GM18520 (cell line): ENCODE measurements at regions not wholly inside any gene's neighbourhood (a gene's known extent, or its start where the extent isn't known, plus 50 kb on each side); places are given as distances from the start of the nearest gene placed in this dataset.

Experiments used
- ATAC-seq: cut with Tn5 transposase; IDR thresholded peaks from one replicate; pipeline ENCODE4 v1.9.1; 2021; ENCODE audit not compliant: unreplicated experiment

GRCh38 chr1:188904201-188904600 is 1573.5 kb downstream of the BRINP3 start:
- ATAC-seq = no peak

- ATAC-seq = no peak
These were observed 1570.6 kb downstream of the BRINP3 start for GRCh38 chr1:188906921-188907641.

GRCh38 chr1:188930382-188930781 is 1547.3 kb downstream of the BRINP3 start:
- no peak for ATAC-seq

GRCh38 chr1:188931506-188931905 is 1546.2 kb downstream of the BRINP3 start:
- ATAC-seq = no peak

GRCh38 chr1:188937965-188938551 is 1539.6 kb downstream of the BRINP3 start:
- ATAC-seq = no peak

- ATAC-seq = no peak
These were observed 1535.7 kb downstream of the BRINP3 start for GRCh38 chr1:188941986-188942385.

- no peak for ATAC-seq
These were observed 1528.0 kb downstream of the BRINP3 start for GRCh38 chr1:188949701-188950100.

- ATAC-seq = no peak
These were observed 1519.1 kb downstream of the BRINP3 start for GRCh38 chr1:188958461-188959115.

- ATAC-seq = no peak
These were observed 1490.8 kb downstream of the BRINP3 start for GRCh38 chr1:188986745-188987417.

GRCh38 chr1:188988589-188988988 is 1489.1 kb downstream of the BRINP3 start:
- ATAC-seq = no peak

GRCh38 chr1:188991221-188991930 is 1486.3 kb downstream of the BRINP3 start:
- no peak for ATAC-seq

GRCh38 chr1:189007824-189008223 is 1469.8 kb downstream of the BRINP3 start:
- ATAC-seq = no peak

GRCh38 chr1:189021577-189021976 is 1456.1 kb downstream of the BRINP3 start:
- ATAC-seq = no peak

GRCh38 chr1:189022015-189022414 is 1455.6 kb downstream of the BRINP3 start:
- no peak for ATAC-seq

- no peak for ATAC-seq
These were observed 1450.2 kb downstream of the BRINP3 start for GRCh38 chr1:189027512-189027911.

GRCh38 chr1:189033169-189033568 is 1444.5 kb downstream of the BRINP3 start:
- ATAC-seq = no peak

- no peak for ATAC-seq
These were observed 1441.0 kb downstream of the BRINP3 start for GRCh38 chr1:189036628-189037027.

GRCh38 chr1:189046127-189046526 is 1431.5 kb downstream of the BRINP3 start:
- ATAC-seq = no peak

- ATAC-seq = no peak
These were observed 1392.9 kb downstream of the BRINP3 start for GRCh38 chr1:189084811-189085210.

GRCh38 chr1:189103956-189104355 is 1373.7 kb downstream of the BRINP3 start:
- ATAC-seq = no peak
